NOMO-1 treated with DMSO at 0.1 percent for 48 hours (cell line): ENCODE measurements at regions not wholly inside any gene's neighbourhood (a gene's known extent, or its start where the extent isn't known, plus 50 kb on each side); places are given as distances from the start of the nearest gene placed in this dataset.

Source experiments
- DNase-seq: peaks from one replicate; lab custom pipeline; 2025; ENCODE audit not compliant: unreplicated experiment; lab: John Stamatoyannopoulos, UW

GRCh38 chr10:128776673-128777252 is 650.5 kb upstream of the MKI67 start:
- DNase-seq: no peak

- no peak for DNase-seq
These were observed 651.1 kb upstream of the MKI67 start for GRCh38 chr10:128777342-128777741.

DNA sequence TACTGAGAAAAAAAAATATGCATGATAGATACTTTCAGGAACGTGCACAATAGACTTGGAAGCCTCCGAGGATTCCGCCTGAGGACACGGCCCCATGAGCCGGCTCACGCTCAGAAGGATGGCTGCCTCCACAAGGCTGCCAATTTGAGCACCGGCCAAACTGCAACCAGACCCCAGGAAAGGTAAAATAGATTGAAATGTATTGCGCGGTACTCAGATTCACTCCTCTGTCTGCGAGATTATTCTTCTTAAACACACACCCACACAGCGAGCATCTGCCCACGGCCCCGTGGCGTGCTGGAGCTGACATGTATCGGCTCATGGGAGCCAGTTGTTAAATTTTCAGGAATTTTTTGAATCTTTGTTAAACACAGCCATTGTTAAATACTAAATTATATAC is 653.2 kb upstream of the MKI67 start:
- DNase-seq: no peak

DNA sequence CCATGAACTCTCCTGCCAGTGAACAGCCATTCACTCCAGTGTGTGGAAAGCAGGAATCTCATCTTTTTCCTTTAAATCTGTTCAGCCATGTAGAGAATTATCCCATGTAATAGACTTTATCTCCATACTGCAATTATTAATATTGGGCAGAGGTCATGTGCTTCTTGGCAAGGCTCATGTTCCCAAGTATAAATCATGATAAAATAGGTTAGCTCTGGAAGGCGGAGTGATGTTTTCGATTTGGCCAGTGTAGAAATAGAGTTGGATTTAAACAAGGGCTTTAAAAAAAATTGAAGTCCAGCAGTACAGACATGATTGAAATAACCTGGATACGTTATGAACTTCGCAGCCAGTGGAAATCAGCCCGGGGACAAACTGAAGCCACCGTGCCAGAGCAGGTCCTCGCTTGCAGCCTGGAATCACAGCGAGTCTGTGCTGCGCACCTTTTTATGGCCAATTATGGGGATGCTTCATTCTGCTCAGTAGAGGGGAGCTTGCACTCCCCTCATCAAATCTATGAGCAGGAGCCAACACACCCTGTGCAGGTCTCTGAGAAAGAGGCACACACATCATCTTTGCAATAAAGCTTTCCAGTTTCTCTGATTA is 654.0 kb upstream of the MKI67 start:
- no peak for DNase-seq

DNA sequence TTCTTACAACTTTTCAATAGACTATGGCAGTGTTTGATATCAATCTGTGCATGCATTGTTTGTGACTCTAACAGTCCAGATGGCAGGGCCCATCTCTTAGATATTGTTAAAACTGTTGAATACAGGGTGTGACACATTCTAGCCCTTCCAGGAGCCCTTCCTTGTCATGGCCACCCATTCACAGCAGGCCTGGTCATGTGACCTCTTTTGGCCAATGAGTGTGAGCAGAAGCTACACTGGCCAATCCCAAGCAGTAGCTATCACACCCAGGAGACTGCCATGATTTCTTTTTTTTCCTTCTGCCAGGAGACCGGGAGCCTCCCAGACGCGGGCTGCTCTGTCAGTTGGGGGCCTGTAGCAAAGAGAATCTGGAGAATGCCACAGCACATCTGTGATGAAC is 655.4 kb upstream of the MKI67 start:
- DNase-seq: no peak

- no peak for DNase-seq
These were observed 658.2 kb upstream of the MKI67 start for GRCh38 chr10:128784444-128784843.

DNA sequence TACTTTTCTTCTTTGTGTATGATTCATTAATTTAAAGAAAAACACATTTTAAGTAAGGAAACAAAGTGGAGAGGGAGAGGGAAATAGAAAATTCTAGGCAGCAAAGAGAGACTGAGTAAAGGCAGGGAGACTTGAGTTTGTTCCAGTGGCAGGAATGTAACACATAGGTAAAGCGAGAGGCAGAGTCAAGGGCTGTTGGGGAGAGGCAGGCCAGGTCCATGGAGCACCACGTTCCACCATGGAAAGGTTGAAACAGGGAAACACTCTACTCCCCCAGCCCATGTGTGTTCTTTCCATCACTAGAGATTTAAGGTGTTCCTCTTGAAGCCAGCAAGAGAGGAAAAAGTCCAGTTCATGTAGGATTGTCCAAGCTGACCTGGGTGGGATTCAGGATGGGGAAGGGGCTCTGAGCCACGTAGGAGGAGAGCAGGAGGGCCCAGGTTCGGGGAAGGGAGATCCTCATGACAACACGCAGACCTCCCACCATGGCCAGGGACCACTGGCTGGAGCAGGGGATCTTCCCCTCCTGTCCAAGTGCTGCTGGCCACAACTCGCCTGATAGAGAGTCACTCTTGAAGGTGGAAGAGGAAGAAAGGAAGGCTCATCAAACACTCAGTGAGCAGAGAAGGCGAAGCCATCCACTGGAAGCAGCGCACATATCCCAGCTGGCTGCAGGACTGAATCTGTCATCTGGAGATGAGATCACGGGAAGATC is 666.4 kb upstream of the MKI67 start:
- no peak for DNase-seq

DNA sequence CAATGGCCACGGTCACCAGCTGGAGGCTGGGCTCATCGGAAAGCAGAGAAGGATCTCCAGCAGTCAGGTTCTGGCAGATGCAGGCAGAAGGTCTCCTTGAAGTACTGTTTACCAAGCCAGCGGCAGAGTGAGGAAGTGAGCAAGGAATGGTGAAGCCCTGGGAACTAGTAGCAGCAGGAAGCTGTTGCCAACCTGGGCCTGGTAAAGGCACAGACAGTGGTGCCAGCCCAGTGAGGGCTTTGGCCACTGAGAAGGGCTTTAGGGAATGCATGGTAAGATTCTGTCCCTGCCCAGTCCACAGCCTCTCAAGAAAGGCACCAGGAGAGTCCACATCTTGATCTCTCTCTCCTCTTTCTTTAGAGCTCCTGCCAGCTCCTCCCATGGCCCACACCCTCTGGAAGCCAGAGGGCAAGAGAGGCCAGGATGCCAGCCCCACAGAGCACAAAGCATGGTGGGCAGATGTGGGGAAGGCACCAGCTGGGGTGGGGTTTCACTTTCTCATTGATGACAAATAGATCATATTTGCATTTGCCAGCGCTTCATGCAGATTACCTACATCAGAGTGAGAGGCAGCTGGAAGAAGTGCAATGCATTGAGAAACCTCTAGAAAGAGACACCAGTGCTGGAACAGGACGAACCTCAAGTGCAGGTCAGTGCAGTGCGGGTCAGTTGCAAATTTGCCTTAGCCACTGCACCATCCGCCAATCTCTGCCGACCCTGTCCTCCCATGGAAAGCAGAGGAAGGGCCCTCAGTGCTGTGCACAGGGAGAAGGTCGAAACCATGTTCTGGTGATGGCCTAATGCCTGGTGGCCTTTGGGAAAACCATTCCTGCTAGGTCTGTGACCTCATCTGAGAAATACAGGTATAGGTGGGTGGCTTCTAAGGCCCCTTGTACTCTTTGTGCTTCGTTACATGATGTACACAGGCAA is 667.8 kb upstream of the MKI67 start:
- DNase-seq: no peak

GRCh38 chr10:128796396-128796912 is 670.2 kb upstream of the MKI67 start:
- DNase-seq: no peak

- DNase-seq: no peak
These were observed 665.0 kb upstream of the MGMT start for GRCh38 chr10:128802062-128802461.

DNA sequence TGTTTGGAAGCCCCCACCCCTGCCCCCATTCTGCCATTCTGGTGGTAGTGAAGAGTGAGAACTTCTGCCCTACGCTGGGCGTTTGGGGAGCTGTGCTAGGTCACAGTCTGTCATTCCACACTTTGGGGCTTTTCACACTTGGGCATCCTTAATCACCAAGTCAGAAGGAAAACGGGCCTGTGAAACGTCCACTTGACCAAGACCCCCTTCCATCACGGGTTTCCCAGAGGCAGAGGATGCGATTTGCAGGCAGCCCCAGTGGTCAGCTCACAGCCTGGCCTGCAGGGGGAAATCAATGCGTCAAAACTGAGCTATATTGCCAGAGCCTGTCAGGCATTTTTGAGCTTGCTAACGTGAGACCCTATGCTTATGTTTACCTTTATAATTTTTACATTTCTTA is 663.3 kb upstream of the MGMT start:
- no peak for DNase-seq

GRCh38 chr10:128804411-128804810 is 662.6 kb upstream of the MGMT start:
- DNase-seq: no peak

- DNase-seq: no peak
These were observed 658.1 kb upstream of the MGMT start for GRCh38 chr10:128808921-128809440.

GRCh38 chr10:128811511-128811910 is 655.5 kb upstream of the MGMT start:
- DNase-seq: no peak

- no peak for DNase-seq
These were observed 655.0 kb upstream of the MGMT start for GRCh38 chr10:128812000-128812399.

DNA sequence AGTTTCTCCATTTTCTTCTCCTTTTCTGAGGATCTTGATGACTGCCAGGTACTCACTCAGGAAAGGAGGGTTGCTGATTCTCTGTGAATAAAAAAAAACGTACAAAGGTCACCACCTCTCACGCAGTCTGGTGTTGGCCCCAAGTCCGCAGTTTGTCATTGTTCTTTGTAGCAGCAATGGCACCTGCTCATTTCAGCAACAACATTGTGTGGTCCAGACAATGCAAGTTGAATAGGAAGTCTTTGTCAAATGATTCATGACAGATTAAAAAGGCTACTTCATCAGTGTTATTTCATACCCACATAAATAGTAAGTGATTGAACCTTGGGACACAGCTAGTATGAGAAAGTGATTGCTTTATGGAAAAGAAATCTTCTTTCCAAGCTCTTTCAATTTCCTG is 653.5 kb upstream of the MGMT start:
- no peak for DNase-seq

DNA sequence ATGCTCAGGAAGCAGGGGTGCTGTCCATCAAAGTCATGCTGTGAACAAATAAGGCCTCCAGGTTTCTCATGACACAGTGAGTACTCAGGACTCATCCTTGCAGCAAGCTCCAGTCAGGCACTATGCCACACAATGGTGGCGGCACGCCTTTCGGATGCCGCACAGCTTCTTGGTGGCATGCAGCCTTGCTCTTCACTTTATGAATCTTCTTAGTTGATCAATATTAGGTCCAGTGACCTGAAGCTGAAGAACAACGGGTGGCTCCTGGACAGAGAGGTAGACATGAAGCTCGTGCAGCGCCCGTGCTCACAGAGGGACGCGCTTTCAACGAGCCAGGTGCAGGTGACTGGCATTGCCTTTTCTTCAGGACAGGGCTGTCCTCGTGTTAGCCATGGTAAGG is 653.0 kb upstream of the MGMT start:
- no peak for DNase-seq

- no peak for DNase-seq
These were observed 652.3 kb upstream of the MGMT start for GRCh38 chr10:128814782-128815181.

DNA sequence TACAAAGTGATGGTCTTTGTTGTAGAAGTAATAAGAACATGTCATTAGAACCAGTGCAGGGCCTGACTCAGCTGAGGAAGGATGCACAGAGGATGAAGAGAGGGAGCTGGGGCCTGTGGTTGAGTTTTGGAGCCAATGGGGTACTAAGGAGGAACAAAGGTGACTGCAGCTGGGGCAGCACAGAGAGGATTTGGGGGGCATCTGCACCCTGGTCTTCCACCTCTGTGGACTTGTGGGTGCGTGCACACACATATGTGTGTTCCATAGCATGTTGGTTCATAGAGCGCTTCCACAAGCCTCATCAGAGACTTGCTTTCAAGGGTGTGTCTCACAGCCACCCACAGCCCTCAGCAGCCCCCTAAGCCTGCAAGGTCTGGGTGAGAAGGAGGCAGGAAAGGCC is 650.3 kb upstream of the MGMT start:
- no peak for DNase-seq

GRCh38 chr10:128817636-128818035 is 649.4 kb upstream of the MGMT start:
- DNase-seq: no peak

- DNase-seq: no peak
These were observed 646.4 kb upstream of the MGMT start for GRCh38 chr10:128820663-128821062.
